Uterus (tissue), 3 donors: ENCODE measurements at regions not wholly inside any gene's neighbourhood (a gene's known extent, or its start where the extent isn't known, plus 50 kb on each side); places are given as distances from the start of the nearest gene placed in this dataset.

Experiments used
- DNase-seq, 2 donors: peaks; one replicate each; pipeline ENCODE4 v3.0.0-alpha.2; 2019 to 2020
- H3K27ac ChIP-seq, 2 donors: fragments of 200-600 bp; sonication (generic); 1 replicate in 1 of 2; 2 replicates in 1 of 2; pipeline ENCODE4 v1.5.1; 2016 to 2018
- H3K27me3 ChIP-seq, 2 donors: fragments of 200-600 bp; sonication (generic); one replicate each; pipeline ENCODE4 v1.5.1; 2018 to 2019; ENCODE audit warnings: control low read depth in 1 of 2
- H3K36me3 ChIP-seq, 2 donors: fragments of 200-600 bp; sonication (generic); one replicate each; pipeline ENCODE4 v1.5.1; 2019; ENCODE audit warnings: control low read depth in 1 of 2
- H3K4me1 ChIP-seq, 2 donors: fragments of 200-600 bp; sonication (generic); one replicate each; pipeline ENCODE4 v1.5.1; 2018 to 2019; ENCODE audit warnings: control low read depth in 1 of 2
- H3K4me3 ChIP-seq, 2 donors: fragments of 200-600 bp; sonication (generic); 1 replicate in 1 of 2; 2 replicates in 1 of 2; pipeline ENCODE4 v1.5.1; 2018 to 2019; ENCODE audit warnings: mild to moderate bottlenecking in 1 of 2
- H3K9me3 ChIP-seq, 2 donors: fragments of 200-600 bp; sonication (generic); one replicate each; pipeline ENCODE4 v1.5.1; 2019; ENCODE audit warnings: control low read depth in 1 of 2
- CTCF ChIP-seq, 4 experiments: fragments of 200-600 bp in 2 of 4; fragments of 450-650 bp in 2 of 4; sonication (generic) in 2 of 4; IDR thresholded peaks; one replicate each; pipeline ENCODE4 v1.5.1; 2016 to 2019; ENCODE audit warnings: antibody characterized with exemption in 4 of 4, mild to moderate bottlenecking in 2 of 4, moderate library complexity in 1 of 4
- POLR2A ChIP-seq, 2 donors: fragments of 450-650 bp; IDR thresholded peaks; one replicate each; pipeline ENCODE4 v1.6.1; 2016; ENCODE audit warnings: antibody characterized with exemption in 2 of 2, mild to moderate bottlenecking in 1 of 2, moderate library complexity in 1 of 2
- intact Hi-C: fragments of 100-400 bp; cut with DNase I; formaldehyde crosslinking; loops from one replicate; pipeline ENCODE4 v1.15.1; 2023; ENCODE audit warnings: low total_unique reads
- donor health status: DM: yes; HTN: yes; CAD: no.

GRCh38 chr1:81128079-81128478 lies 672.7 kb upstream of the ADGRL2 start:
- Histone ChIP-seq H3K9me3 (no peaks in the 10 kb centered on the region), H3K36me3 (no peaks in the 10 kb centered on the region), H3K4me1 (no peaks in the 10 kb centered on the region), H3K27me3 (no peaks in the 10 kb centered on the region), H3K27ac (no peak overlapping the region), H3K4me3 (no peak overlapping the region)
- DNase-seq, result no peak
- no peak for TF ChIP-seq POLR2A (IDR thresholded peaks at IDR 0.05)
- no peak for TF ChIP-seq CTCF (IDR thresholded peaks at IDR 0.05)
- intact Hi-C loops, result no loop called here

- Histone ChIP-seq H3K4me1 (no peaks in the 10 kb centered on the region), H3K27ac (no peak overlapping the region), H3K9me3 (no peaks in the 10 kb centered on the region), H3K36me3 (no peaks in the 10 kb centered on the region), H3K27me3 (no peaks in the 10 kb centered on the region), H3K4me3 (no peak overlapping the region)
- DNase-seq, result no peak
- intact Hi-C loops, result no loop called here
- TF ChIP-seq POLR2A (IDR thresholded peaks at IDR 0.05) (no peak), CTCF (IDR thresholded peaks at IDR 0.05) (no peak)
Measured at GRCh38 chr1:81126989-81127581, 673.6 kb upstream of the ADGRL2 start.

GRCh38 chr1:81125672-81126071 lies 675.1 kb upstream of the ADGRL2 start:
- H3K27me3 ChIP-seq, result no peaks in the 10 kb centered on the region
- no peaks in the 10 kb centered on the region for H3K9me3 ChIP-seq
- intact Hi-C loops, result no loop called here
- no peaks in the 10 kb centered on the region for H3K4me1 ChIP-seq
- no peak overlapping the region for H3K4me3 ChIP-seq
- TF ChIP-seq POLR2A (IDR thresholded peaks at IDR 0.05) (no peak), CTCF (IDR thresholded peaks at IDR 0.05) (no peak)
- no peak overlapping the region for H3K27ac ChIP-seq
- DNase-seq, result no peak
- H3K36me3 ChIP-seq, result no peaks in the 10 kb centered on the region

GRCh38 chr1:81121306-81121705 lies 679.4 kb upstream of the ADGRL2 start:
- no peak overlapping the region for H3K27ac ChIP-seq
- intact Hi-C loops, result no loop called here
- no peaks in the 10 kb centered on the region for H3K27me3 ChIP-seq
- H3K9me3 ChIP-seq, result no peaks in the 10 kb centered on the region
- H3K4me3 ChIP-seq, result no peak overlapping the region
- no peak for DNase-seq
- H3K36me3 ChIP-seq, result no peaks in the 10 kb centered on the region
- TF ChIP-seq POLR2A (IDR thresholded peaks at IDR 0.05), result no peak
- no peak for TF ChIP-seq CTCF (IDR thresholded peaks at IDR 0.05)
- no peaks in the 10 kb centered on the region for H3K4me1 ChIP-seq

- Histone ChIP-seq H3K27me3 (no peaks in the 10 kb centered on the region), H3K4me3 (no peak overlapping the region), H3K4me1 (no peaks in the 10 kb centered on the region), H3K27ac (no peak overlapping the region), H3K36me3 (no peaks in the 10 kb centered on the region), H3K9me3 (no peaks in the 10 kb centered on the region)
- TF ChIP-seq CTCF (IDR thresholded peaks at IDR 0.05) (no peak), POLR2A (IDR thresholded peaks at IDR 0.05) (no peak)
- intact Hi-C loops, result no loop called here
- DNase-seq, result no peak
Measured at GRCh38 chr1:81119319-81119718, 681.4 kb upstream of the ADGRL2 start.
